ENCODE measurements at regions not wholly inside any gene's neighbourhood (a gene's known extent, or its start where the extent isn't known, plus 50 kb on each side); places are given as distances from the start of the nearest gene placed in this dataset.

DNA sequence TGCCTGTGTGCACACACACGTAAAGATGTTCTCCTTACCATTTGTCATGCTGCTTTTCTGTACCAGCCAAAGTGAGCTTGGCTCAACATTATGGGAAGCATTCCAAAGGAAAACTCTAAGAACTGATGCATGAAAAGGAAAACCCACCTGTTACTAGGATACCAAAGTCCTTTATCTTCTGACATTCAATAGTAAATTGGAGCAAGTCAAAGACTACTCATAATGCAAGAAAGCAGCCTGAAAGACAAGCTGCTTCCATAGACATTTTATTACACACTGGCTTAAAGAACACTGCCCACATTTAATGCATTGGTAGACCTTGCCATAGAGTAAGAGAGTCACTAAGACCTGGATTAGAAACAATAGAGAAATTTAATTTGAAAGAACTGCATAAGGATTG is 159.0 kb downstream of the LRIG3 start:
- Histone ChIP-seq H3K27ac (replicated peaks) (no peak overlapping the region), H3K4me3 (replicated peaks; ENCODE audit: insufficient read depth, low read length) (no peak overlapping the region), H3K27me3 (ENCODE audit: insufficient read depth, poor library complexity, severe bottlenecking) (no peaks in the 10 kb centered on the region)
- no peak for DNase-seq (ENCODE audit: low read depth in 1 of 2, low spot score in 1 of 2)
- TF ChIP-seq, protein P1, sequence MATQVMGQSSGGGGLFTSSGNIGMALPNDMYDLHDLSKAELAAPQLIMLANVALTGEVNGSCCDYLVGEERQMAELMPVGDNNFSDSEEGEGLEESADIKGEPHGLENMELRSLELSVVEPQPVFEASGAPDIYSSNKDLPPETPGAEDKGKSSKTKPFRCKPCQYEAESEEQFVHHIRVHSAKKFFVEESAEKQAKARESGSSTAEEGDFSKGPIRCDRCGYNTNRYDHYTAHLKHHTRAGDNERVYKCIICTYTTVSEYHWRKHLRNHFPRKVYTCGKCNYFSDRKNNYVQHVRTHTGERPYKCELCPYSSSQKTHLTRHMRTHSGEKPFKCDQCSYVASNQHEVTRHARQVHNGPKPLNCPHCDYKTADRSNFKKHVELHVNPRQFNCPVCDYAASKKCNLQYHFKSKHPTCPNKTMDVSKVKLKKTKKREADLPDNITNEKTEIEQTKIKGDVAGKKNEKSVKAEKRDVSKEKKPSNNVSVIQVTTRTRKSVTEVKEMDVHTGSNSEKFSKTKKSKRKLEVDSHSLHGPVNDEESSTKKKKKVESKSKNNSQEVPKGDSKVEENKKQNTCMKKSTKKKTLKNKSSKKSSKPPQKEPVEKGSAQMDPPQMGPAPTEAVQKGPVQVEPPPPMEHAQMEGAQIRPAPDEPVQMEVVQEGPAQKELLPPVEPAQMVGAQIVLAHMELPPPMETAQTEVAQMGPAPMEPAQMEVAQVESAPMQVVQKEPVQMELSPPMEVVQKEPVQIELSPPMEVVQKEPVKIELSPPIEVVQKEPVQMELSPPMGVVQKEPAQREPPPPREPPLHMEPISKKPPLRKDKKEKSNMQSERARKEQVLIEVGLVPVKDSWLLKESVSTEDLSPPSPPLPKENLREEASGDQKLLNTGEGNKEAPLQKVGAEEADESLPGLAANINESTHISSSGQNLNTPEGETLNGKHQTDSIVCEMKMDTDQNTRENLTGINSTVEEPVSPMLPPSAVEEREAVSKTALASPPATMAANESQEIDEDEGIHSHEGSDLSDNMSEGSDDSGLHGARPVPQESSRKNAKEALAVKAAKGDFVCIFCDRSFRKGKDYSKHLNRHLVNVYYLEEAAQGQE (IDR thresholded peaks at IDR 0.05; ENCODE audit: insufficient replicate concordance, low read depth): no peak
- TF ChIP-seq POLR2AphosphoS5 (IDR thresholded peaks at IDR 0.05; ENCODE audit: low read depth) (no peak), SPI1 (IDR thresholded peaks at IDR 0.05; ENCODE audit: borderline replicate concordance, low read depth) (no peak), GABPA (IDR thresholded peaks at IDR 0.05; ENCODE audit: low read depth) (no peak)
- TF ChIP-seq, protein P2, sequence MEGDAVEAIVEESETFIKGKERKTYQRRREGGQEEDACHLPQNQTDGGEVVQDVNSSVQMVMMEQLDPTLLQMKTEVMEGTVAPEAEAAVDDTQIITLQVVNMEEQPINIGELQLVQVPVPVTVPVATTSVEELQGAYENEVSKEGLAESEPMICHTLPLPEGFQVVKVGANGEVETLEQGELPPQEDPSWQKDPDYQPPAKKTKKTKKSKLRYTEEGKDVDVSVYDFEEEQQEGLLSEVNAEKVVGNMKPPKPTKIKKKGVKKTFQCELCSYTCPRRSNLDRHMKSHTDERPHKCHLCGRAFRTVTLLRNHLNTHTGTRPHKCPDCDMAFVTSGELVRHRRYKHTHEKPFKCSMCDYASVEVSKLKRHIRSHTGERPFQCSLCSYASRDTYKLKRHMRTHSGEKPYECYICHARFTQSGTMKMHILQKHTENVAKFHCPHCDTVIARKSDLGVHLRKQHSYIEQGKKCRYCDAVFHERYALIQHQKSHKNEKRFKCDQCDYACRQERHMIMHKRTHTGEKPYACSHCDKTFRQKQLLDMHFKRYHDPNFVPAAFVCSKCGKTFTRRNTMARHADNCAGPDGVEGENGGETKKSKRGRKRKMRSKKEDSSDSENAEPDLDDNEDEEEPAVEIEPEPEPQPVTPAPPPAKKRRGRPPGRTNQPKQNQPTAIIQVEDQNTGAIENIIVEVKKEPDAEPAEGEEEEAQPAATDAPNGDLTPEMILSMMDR (IDR thresholded peaks at IDR 0.05; ENCODE audit: insufficient read depth, low read length): no peak

DNA sequence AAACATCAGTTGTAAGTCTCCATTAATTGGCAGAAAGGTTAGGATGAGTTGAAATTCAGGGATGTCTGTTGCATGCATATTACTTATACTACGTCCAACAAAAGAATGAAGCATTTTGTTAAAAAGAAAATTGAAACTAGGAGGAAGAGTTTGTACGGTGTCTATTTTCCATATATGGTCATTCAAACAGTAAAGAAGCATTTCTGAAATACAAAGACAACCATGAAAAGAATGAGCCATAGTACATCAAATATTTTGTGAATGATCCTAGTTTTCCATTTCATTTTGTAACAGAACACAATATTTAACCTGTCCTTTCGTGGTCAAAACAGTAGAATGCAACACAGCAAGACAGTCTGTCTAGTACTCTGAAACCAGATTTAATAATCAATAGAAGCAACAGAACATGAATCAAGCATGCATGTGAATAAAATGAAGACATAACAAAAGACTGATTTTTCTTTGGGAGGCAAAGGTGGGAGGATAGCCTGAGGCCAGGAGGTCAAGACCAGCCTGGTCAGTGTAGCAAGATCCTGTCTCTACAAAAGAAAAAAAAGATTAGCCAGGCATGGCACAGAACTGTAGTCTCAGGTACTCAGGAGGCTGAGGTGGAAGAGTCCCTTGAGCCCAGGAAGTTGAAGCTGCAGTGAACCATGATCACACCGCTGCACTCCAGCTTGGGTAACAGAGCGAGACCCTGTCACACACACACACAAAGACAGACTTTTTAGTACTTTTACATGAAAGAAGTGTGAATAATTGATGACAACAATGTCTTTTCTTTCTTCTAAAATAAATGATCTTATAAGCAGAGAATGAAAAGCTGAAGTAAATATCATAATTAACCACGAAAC is 156.0 kb downstream of the LRIG3 start:
- no peak for DNase-seq (ENCODE audit: low read depth in 1 of 2, low spot score in 1 of 2)
- H3K4me3 ChIP-seq (replicated peaks; ENCODE audit: insufficient read depth, low read length): no peak overlapping the region
- H3K27ac ChIP-seq (replicated peaks): no peak overlapping the region
- TF ChIP-seq, protein P2 (IDR thresholded peaks at IDR 0.05; ENCODE audit: insufficient read depth, low read length): no peak
- TF ChIP-seq POLR2AphosphoS5 (IDR thresholded peaks at IDR 0.05; ENCODE audit: low read depth) (no peak), GABPA (IDR thresholded peaks at IDR 0.05; ENCODE audit: low read depth) (no peak), SPI1 (IDR thresholded peaks at IDR 0.05; ENCODE audit: borderline replicate concordance, low read depth) (no peak)
- TF ChIP-seq, protein P1 (IDR thresholded peaks at IDR 0.05; ENCODE audit: insufficient replicate concordance, low read depth): no peak
- no peaks in the 10 kb centered on the region for H3K27me3 ChIP-seq (ENCODE audit: insufficient read depth, poor library complexity, severe bottlenecking)

DNA sequence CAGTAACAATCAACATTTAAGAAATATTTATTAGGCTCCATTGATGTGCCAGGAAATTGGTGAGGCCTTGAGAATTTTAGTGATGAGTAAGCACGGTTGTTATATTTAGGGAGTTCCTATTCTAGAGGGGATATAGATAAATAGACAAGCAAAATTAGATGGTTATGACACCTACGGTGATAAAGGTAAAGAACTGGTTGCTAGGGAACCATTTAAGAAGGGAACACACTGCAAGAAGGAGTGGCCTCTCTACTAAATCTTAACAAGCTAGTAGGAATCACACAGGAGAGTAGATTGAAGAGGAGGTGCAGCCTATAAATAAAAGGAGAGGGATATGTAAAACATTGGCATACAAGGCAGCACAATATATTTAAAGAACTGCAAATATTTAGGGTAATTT is 155.2 kb downstream of the LRIG3 start:
- DNase-seq (ENCODE audit: low read depth in 1 of 2, low spot score in 1 of 2): no peak
- H3K4me3 ChIP-seq (replicated peaks; ENCODE audit: insufficient read depth, low read length): no peak overlapping the region
- no peak overlapping the region for H3K27ac ChIP-seq (replicated peaks)
- no peaks in the 10 kb centered on the region for H3K27me3 ChIP-seq (ENCODE audit: insufficient read depth, poor library complexity, severe bottlenecking)
- TF ChIP-seq SPI1 (IDR thresholded peaks at IDR 0.05; ENCODE audit: borderline replicate concordance, low read depth): no peak
- TF ChIP-seq, protein P1 (IDR thresholded peaks at IDR 0.05; ENCODE audit: insufficient replicate concordance, low read depth): no peak
- TF ChIP-seq GABPA (IDR thresholded peaks at IDR 0.05; ENCODE audit: low read depth): no peak
- TF ChIP-seq, protein P2 (IDR thresholded peaks at IDR 0.05; ENCODE audit: insufficient read depth, low read length): no peak
- no peak for TF ChIP-seq POLR2AphosphoS5 (IDR thresholded peaks at IDR 0.05; ENCODE audit: low read depth)

Measured in HL-60 (cell line).